GM12864 (cell line): ENCODE measurements at regions not wholly inside any gene's neighbourhood (a gene's known extent, or its start where the extent isn't known, plus 50 kb on each side); places are given as distances from the start of the nearest gene placed in this dataset.
A peak's percentile ranks its signal among the peaks of the same experiment; 100 is the strongest.

ENCODE experiments used
- DNase-seq: peaks from one replicate; pipeline ENCODE4 v3.0.0-alpha.2; 2011; ENCODE audit warnings: low read depth
- H3K4me3 ChIP-seq: 2 replicates; pipeline ENCODE4 v1.5.1; 2011; ENCODE audit warnings: mild to moderate bottlenecking, low read depth, low read length, control low read depth
- CTCF ChIP-seq: IDR thresholded peaks from 2 replicates; pipeline ENCODE4 v1.5.1; 2011; ENCODE audit warnings: low read depth, mild to moderate bottlenecking, moderate library complexity, low read length, control low read depth, inconsistent platforms; ENCODE audit errors: missing control alignments

DNA sequence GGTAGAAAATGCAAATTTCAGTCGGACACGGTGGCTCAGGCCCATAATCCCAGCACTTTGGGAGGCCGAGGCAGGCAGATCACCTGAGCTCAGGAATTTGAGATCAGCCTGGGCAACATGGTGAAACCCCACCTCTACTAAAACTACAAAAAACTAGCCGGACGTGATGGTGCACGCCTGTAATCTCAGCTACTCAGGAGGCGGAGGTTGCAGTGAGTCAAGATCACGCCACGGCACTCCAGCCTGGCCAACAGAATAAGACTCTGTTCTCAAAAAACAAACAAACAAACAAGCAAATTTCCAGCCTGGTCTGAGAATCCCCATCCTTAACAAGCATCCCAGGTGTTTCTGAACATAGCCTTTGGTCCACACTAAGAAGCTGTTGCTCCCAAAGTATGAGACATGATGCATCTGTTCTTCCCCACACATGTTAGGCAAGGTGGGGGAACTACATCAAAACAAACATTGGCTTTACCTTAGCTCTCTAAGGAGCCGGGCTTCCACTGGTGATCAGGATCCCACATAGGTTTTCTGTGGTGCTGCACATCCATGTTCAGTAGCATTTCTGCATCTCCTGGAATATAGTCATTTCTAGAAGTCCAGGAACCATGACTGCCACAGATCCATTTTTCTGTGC is 92.5 kb upstream of the DMRT1 start:
- TF ChIP-seq CTCF: no peak
- H3K4me3 ChIP-seq: no peak overlapping the region
- no peak for DNase-seq

- no peak for DNase-seq
Observed at GRCh38 chr9:749716-750115, 91.8 kb upstream of the DMRT1 start.

DNA sequence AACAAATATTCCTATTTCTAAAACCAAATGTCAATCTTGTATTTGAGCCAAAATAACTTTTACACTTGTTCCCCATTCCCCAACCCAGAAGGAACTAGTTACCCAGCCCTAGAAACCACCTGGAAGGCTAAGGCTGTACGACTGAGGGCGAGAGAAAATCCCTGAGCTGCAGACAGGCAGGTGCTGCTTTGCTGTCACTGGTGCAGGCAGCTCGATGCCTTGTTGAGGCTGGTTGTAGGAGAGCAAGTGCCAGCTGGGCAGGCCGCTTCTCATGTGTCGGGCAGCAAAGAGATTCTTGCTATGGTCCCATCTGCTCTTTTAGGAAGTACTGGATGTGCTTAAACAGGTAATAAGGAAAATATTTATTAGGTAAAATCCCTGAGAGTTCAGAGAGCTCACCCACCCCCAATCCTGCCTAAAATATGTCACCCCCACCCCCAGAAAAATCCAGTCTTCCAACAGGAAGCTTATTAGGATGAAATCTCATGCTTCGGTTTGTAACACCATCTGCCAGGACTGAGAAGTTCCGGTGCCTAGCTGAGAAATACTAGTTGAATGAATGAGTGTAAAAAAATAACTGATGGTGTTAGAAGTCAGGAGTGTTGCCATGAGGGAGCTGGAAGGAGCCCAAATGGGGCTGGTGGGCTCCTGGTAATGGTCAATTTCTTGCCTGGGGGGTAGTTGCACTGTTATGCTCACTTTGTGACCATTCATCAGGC is 91.1 kb upstream of the DMRT1 start:
- TF ChIP-seq CTCF: no peak
- no peak for DNase-seq
- no peak overlapping the region for H3K4me3 ChIP-seq

More at GRCh38 chr9:749716-750115, 91.8 kb upstream of the DMRT1 start:
- H3K4me3 ChIP-seq: no peak overlapping the region
- TF ChIP-seq CTCF: no peak

- DNase-seq: peak; percentile 71
- H3K4me3 ChIP-seq: no peak overlapping the region
- no peak for TF ChIP-seq CTCF
Observed at GRCh38 chr9:751137-752051, 90.1 kb upstream of the DMRT1 start.

DNA sequence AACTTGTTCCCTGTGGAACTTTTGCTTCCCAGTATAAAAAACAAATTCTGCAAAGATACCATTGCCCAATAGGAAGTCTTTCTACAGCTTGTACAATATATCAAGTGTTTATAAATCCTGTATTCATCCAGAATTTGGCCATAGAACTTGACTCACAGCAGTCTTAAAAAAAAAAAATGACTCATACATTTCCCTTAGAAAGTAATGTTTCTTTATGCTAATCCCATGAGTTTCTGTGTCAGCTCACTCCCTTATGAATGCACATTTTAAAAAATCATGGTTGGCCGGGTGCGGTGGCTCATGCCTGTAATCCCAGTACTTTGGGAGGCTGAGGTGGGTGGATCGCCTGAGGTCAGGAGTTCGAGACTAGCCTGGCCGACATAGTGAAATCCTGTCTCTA is 89.3 kb upstream of the DMRT1 start:
- DNase-seq: no peak
- no peak overlapping the region for H3K4me3 ChIP-seq

More for the DNA sequence above, 89.3 kb upstream of the DMRT1 start:
- no peak for TF ChIP-seq CTCF
